IPS-NIHi7 (cell line): ENCODE measurements at regions not wholly inside any gene's neighbourhood (a gene's known extent, or its start where the extent isn't known, plus 50 kb on each side); places are given as distances from the start of the nearest gene placed in this dataset.
"Not testable (repeated sequence)": the region's sequence is repeated elsewhere in the genome, so short reads cannot be mapped to it uniquely, and the experiment has no call there.

ENCODE experiments used
- DNase-seq: peaks from one replicate; pipeline ENCODE4 v3.0.0; 2012; ENCODE audit warnings: mixed read lengths; ENCODE audit errors: extremely low spot score

DNA sequence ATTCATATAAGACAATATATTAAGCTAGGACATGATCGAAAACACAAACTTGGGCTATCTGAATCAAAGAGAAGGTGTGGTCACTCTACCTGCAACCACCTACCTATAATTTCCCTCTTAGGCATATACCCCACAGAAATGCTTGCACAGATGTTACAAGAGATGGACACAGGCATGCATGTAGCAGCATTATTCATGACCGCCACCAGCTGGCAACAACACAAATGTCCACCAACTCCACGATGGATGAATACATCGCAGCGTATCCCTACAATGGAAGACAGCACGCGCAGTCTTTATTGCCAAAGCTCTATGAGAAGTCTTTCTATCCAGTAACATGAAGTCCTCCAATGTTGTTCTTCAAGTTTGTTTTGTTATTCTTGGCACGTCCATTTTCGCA, 90.8 kb downstream of the ARL4C start:
- DNase-seq, result no peak

DNA sequence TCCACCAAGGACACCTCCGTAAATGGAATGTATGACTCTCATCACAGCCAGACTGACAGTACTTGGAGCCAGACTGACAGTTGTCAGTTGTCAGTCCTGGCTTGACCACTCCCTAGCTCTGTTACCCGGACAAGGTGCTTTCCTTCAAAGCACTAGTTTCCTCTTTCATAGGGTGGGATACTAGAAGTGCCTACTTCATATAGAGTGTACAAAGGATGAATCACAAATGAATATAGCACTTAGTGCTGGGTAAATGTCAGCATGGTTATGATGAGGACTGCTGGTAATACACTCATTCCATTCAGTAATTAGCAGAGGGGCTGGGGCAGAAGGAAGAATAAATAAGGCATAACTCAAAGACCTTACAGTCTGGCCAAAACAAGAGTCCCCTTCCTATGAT, 91.4 kb downstream of the ARL4C start:
- no peak for DNase-seq

DNA sequence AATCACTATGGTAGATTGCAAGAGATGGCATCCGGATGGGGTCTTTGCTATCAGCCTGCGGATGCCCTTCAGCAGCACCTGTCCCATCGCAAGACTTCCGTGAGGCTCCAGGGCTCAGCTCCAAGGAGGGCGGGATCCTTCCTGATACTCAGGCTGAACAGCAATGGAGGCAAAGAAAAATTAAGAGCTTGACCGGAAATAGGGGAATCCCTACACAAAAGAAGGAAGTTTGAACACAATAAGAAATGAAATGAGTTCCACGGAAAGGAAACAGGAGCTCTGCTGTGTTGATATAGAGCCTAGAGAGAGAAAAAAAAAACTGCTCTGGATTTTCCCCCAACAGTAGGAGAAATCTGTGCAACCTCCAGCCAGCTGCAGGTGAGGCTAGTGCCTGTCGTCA, 91.9 kb downstream of the ARL4C start:
- no peak for DNase-seq

DNA sequence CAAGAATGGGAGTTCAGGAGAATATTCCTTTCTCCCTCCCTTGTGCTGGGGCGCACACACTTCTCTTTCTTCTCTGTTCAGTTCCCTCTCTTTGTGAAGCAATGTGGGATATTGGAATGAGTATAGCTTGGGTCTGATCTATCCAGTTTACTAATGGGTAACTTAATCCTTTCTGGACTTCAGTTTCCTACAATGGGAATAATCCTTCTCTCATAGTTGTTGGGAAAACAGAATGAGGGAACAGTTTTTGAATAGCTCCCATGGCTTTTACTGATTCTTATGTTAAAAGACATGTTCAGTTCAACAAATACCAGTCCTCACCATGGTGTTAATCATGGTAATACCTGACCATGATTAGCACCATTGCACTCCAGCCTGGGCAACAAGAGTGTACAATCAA, 93.1 kb downstream of the ARL4C start:
- DNase-seq, result no peak

DNA sequence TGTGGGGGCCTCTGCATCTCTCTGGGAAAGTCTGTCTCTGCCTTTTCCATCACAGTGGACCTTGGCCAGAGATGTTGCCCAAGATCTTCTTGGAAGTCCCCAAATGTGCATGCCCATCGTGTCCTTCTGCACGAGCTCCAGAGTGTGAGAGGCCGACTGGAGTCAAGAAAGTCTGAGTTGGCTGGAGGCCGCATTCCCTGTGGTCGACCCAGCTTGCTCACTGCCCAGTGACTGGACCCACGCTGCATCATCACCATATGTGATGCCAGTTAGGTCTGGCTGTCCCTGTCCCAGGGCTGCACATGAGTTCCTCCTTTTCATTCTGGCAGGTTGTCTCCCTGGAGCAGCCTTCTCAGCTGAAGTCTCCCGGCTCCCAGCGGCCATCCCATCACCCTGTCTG, 93.8 kb downstream of the ARL4C start:
- no peak for DNase-seq

DNA sequence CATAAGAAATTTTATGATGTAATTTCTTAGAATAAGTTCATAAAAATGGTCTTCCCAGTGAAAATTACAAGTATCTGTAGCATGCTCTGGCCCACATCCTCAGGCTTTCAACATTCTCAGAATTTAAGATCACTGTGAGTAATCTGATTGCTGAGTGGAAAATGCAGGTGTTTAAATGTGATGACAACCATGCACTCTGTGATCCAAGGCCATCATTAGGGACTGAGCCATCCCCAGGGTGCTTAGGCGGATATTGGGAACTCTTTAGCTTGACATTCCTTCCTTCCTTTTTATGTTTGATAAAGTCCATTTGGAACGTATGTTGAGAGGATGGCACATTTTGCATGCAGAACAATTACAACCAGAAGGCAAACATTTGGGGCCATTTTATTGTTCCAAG, 95.5 kb downstream of the ARL4C start:
- no peak for DNase-seq

DNA sequence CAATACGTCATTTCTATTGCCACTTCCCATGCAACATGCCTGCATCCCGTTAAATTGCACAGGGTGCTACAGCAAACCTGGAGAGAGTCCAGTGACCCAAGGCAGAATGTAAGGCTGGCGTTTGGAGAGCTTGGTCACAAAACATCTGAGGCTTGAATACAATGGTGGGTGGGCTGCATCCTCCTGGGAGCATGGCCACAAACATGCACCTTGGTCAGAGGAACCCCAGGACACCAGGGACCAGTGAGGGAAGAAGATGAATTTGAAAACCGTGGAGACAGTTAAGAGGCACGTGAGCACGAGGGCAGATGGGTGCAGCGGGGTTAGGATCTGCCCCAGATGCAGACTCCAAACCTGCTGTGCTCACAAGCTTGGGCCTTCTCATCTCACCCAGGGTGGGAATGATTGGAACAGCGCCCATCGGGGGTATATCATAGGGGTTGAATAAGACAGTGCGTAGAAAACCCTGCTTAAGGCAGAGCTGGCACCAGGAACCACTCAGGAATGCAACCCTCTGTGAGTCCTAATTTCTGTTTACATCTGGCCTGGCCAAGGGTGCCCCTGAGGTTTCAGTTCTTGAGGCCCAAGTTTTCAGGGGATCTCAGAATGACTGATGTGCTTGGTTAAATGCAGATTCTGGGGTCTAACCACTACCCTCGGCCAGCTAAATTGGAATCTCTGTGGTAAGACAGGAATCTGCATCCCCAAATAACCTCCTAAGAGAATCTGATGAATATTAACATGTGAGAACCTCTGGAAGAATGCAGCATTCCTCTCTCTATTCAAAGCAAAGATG, 97.2 kb downstream of the ARL4C start:
- no peak for DNase-seq

DNA sequence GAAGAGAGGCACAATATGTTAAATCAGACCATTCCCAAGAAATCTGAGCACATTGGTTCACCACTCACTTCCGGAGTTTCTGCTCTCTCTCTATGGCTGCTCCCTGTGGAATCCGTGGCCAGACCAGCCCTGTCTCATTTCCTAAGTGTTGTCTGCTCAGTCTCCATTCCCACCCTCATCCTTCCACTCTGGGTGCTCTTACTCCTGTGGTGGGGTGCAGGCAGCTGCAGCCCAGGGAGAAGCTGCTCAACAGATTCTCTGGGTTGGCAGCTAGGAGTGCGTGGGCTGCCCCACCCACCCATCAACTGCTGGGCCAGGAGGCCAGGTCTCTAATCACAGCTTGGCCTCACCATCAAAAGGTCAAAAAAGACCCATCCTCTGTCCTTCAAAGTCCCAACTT, 98.3 kb downstream of the ARL4C start:
- no peak for DNase-seq

DNA sequence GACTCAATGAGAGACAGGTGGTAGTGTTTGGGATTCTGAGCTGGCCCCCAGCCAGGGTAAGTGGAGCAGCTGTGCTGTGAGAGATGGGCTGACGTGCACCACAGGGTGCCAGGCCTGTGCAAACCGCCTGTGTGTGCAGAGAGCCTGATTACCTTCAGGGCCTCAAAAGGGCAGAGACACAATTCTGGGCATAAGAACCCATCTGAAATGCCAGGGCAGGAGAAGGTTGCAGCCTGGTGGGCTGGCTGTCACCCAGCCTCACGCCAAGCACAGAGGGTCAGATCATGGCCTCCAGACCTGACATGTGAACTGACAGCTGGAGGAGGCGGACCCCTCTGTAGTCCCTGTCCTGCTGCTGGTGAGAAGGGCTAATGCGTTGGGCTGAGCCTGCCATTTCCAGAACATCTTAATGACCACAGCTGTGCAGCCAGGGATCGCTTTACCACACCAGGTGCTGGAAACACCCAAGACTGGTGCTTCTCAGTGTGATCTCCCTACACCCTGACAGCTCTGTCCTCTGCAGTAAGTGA, 100.9 kb downstream of the ARL4C start:
- no peak for DNase-seq

DNA sequence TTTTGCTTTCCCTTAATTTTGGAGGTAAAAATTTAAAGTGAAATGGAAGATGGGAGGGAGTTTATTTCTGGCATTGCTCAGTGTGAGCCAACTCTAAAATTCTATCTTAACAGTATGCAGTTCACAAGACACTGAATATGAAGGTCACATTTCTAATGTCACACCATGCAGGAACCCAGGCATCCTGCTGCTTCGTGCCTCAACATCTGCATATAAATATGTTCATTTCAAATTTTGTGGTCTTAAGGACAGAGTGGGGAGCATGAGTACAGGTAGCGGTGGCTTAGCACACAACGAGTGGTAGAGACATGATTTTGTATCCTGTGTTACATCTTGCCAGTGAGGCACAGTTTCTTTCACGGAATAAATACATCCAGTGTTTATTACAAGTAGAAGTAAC, 102.4 kb downstream of the ARL4C start:
- DNase-seq, result no peak

DNA sequence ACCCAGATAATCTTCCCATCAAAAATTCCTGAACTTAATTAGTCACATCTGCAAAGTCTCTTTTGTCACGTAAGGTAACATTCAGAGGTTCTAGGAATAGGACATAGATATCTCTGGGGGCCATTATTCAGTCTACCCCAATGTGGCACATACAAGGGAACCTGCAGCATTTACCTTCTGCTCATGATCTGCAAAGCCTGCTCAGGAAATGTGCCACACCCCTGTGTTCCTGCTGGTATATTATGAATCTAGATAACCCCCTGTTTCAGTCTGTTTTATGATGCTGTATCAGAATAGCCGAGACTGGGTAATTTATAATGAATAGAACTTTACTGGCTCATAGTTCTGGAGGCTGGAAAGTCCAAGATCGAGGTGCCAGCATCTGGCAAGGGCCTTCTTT, 103.5 kb downstream of the ARL4C start:
- DNase-seq, result no peak

DNA sequence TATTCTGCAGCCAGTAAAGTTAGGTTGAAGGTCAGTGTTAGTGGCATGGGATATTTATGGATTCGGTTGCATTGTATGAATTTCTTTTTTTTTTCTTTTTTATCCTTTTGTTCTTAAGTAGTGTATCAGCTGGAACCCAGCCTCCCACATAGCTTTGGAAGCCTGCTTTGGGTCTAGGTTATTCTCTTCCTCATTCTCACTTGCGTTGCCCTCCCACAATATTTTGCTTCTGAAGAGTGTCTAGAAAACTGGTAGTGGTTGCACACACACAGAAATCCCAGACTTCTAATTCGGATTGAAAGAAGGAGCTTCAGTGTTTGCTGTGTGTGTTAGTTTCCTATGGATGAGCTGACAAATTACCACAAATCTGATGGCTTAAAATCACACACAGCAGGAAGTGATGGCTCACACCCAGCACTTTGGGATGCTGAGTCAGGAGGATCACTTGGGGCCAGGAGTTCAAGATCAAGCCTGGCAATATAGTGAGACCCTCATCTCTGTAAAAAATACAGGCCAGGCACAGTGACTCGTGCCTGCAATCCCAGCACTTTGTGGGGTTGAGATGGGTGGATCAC, 104.8 kb downstream of the ARL4C start:
- no peak for DNase-seq

DNA sequence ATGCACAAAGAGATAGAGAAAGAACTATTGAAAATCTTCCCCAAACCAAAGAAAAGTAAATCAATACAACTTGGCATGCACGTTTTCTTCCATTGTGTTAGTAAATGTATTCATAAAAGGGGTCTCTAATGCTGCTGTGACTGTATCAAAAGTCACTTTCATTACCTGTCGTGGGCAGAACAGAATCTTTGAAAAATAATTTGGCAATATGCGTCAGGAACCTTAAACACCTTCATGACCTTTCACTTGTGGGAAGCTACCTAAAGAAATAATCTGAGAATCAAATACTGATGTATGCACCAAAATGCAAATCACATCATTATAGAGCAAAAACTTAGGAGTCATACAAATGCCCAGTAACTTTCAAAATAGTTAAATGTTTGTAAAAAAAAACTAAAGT, 105.3 kb downstream of the ARL4C start:
- DNase-seq, result no peak

DNA sequence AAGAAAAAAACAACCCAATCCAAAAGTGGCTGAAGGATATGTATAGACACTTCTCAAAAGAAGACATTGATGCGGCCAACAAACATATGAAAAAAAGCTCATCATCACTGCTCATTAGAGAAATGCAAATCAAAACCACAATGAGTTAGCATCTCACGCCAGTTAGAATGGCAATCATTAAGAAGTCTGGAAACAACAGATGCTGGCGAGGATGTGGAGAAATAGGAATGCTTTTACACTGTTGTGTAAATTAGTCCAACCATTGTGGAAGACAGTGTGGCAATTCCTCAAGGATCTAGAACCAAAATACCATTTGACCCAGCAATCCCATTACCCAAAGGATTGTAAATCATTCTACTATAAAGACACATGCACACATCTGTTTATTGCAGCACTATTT, 107.2 kb downstream of the ARL4C start:
- not testable (repeated sequence) for DNase-seq

DNA sequence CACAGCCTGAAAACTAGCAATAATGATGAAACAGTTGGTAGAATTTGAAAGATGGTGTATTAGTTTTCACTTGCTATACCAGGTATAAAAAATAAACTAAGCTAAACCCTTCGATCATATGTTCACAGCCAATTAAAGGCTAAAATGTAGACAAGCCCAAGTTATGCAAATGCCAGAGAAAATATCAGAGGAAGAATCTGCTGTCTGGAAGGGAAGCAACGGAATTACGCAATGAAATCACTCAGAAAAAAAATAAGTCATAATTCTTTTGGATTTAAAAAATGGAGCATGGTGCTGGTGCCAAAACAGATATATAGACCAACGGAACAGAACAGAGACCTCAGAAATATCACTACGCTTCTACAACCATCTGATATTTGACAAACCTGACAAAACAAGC, 108.3 kb downstream of the ARL4C start:
- no peak for DNase-seq

DNA sequence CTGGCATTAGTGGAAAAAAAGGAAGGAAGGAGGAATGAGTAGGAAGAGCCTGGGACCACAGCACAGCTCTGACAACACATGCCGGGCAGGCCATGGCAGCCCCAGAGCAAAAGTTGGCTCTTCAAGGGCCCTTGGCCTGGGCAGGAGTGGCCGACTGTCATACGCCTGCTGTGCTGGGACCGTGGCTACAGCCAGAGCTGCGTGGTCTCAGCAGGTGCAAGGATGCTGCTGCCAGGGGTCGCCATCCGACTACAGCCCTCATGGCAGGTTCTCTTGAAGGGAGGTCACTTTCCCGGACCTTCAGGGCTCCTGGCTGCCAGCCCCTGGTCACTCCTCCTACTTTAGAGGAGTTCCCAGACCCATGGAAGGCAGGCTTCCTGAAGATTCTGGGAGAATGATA, 109.9 kb downstream of the ARL4C start:
- no peak for DNase-seq

DNA sequence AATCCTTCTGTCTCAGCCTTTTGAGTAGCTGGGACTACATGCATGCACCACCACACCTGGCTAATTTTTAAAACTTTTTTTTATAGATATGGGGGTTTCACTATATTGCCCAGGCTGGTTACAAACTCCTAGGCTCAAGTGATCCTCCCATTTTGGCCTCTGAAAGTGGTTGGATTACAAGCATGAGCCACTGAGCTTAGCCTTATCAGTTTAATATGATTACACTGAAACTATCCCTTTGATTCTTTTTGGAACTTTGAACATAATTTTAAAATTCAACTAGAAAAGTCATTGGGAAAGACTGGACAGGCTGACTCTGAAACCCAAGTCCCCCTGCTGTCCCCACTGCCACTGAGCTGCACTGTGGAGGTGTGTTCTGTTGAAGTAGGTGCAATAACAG, 114.8 kb downstream of the ARL4C start:
- DNase-seq, result no peak

DNA sequence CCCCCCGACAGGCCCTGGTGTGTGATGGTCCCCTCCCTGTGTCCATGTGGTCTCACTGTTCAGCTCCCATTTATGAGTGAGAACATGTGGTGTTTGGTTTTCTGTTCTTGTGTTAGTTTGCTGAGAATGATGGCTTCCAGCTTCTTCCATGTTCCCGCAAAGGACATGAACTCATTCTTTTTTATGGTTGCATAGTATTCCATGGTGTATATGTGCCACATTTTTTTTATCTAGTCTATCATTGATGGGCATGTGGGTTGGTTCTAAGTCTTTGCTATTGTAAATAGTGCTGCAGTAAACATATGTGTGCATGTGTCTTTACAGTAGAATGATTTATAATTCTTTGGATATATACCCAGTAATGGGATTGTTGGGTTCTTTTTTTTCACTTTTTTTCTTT, 117.9 kb downstream of the ARL4C start:
- DNase-seq, result not testable (repeated sequence)

DNA sequence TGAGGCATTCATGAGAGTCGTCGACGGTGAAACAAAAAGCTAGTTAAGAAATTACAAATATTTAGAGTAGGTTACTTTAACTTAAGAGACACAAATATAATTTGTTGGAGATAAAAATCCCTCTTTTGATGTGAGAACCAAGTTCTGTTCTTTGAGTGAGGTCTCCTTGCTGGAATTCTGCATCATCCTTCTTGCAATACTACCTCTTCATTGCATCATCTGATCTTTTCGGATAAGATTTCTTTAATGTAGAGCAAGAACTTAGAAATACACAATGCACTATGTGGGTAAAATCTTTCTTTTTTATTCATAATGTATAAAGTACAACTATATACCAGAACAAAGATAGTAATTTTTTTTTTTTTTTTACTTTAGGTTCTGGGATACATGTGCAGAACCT, 118.4 kb downstream of the ARL4C start:
- DNase-seq, result no peak

DNA sequence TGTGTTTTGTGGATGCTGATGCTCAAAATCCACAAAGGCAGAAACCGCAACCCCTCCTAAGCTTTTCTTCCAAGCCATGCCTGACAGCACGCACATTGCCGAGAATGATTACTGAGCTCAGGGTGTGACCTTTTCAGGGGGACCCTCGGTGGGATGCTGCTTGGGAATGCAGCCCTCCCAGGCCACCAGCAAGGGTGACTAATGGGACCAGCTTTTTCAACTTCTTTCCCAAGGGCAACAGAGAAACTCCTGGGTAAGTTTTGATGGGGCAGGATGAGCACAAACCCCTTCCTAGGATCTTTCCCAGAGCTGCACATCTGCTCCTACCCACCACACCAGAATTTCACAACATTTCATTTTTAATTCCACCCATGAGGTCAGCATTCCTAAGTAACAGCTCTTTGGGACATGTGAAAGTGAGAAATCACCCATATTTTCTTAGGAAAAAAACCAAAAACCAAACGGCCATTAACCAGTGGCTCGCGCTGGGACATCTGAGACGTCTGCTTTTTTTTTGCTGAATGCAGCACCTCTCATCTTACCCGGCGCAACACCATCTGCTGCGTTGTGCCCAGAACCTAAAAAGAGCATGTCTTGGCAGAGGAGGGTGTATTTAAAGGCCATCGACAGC, 119.0 kb downstream of the ARL4C start:
- DNase-seq, result no peak

DNA sequence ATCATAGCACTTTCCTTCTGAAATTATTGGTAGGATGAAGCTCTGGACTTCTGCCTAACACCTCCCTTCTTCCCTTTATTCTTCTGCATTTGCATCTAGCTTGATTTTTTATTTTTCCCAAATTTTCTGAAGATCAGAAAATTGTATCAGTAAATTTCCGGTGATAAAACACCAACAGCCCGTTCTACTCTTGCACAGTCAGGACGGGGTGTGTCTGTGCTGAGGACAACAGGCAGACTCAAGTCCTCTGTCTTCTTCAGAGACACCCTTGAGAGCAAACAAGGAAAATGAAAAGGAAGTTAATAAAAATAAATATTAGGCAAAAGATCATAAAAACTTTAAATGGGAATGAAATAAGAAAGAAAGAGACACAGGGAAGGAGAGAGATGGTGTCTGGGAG, 120.7 kb downstream of the ARL4C start:
- no peak for DNase-seq

DNA sequence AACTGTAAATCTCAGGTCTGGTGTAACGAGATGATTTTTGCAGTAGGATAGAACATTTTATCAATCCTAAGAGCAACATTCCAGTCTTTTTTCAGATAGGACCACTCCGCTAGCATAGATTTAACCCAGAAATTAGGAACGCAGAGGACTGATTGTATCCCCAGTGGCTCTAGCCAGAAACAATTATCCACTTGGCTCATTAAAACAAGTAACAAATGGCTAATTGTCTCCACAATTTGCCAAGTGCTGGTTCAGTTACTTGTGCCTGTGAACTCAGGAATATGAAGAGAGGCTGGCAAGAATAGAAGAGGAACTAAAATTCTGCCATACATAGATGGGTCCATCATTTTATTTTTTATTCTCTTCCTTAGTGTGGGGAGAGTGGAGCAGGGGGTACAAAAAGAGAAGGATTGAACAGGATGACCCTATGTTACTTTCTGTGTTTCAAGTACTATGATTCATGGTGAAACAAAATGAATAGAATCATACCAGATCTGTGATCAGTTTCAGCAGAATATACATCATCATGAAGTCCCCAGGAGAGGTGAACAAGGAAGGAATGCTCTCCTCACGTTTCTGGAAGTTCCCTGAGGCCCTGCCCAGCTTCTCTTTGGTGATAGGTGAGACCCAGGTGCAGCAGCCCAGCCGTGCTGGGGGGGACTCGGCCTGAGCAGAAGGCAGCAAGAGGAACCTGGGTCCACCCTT, 121.6 kb downstream of the ARL4C start:
- DNase-seq, result no peak

DNA sequence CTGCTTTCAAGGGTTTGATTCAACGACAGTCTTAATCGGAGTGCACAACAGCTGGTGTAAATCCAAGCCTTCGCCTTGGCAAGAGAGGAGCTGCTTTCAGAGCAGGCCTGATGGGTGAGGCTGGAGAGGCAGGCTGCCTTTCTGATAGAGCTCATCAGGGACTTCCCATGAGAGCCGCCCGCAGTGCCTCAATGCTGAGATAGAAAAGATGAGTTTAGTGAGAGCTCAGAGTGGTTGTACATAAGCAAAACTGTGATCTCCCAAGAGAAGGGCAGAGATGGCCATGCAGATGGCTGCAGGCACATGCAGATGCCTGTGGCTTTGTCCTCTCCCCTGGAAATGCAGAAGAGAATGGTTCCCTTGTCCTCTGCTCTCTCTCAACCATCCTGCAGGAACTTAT, 122.1 kb downstream of the ARL4C start:
- DNase-seq, result no peak
